ENCODE measurements at regions not wholly inside any gene's neighbourhood (a gene's known extent, or its start where the extent isn't known, plus 50 kb on each side); places are given as distances from the start of the nearest gene placed in this dataset.

GRCh38 chr1:229093609-229094336 is 177.1 kb upstream of the RAB4A start:
- TF ChIP-seq, protein P1, sequence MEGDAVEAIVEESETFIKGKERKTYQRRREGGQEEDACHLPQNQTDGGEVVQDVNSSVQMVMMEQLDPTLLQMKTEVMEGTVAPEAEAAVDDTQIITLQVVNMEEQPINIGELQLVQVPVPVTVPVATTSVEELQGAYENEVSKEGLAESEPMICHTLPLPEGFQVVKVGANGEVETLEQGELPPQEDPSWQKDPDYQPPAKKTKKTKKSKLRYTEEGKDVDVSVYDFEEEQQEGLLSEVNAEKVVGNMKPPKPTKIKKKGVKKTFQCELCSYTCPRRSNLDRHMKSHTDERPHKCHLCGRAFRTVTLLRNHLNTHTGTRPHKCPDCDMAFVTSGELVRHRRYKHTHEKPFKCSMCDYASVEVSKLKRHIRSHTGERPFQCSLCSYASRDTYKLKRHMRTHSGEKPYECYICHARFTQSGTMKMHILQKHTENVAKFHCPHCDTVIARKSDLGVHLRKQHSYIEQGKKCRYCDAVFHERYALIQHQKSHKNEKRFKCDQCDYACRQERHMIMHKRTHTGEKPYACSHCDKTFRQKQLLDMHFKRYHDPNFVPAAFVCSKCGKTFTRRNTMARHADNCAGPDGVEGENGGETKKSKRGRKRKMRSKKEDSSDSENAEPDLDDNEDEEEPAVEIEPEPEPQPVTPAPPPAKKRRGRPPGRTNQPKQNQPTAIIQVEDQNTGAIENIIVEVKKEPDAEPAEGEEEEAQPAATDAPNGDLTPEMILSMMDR (IDR thresholded peaks at IDR 0.05): no peak
- TF ChIP-seq POLR2AphosphoS5 (IDR thresholded peaks at IDR 0.05): no peak
- no peak for TF ChIP-seq POLR2A (IDR thresholded peaks at IDR 0.05)
